ENCODE measurements at regions not wholly inside any gene's neighbourhood (a gene's known extent, or its start where the extent isn't known, plus 50 kb on each side); places are given as distances from the start of the nearest gene placed in this dataset.
"Not testable (repeated sequence)": the region's sequence is repeated elsewhere in the genome, so short reads cannot be mapped to it uniquely, and the experiment has no call there.

DNA sequence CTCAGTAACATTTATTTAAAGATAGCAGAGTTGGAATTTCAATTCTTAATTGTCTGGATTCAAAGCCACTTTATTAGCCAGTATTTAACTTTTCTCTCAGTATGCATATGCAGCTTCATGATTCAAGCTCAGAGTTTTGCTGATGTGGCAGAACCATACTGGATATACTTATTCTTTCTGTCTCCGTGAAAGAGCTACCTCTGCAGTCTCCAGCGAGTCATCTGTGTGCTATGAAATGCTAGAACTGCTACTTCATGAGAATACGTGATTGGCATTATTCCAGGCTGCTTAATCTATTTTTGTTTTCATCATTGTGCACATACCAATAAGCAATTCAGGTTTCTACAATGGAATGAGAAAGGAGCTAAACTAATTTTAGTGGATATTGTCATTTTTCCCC, 743.7 kb downstream of the C4orf33 start:
- no peaks in the 10 kb centered on the region for H3K9me3 ChIP-seq (ENCODE audit: control insufficient read depth, low read depth, low read length)
- H3K4me1 ChIP-seq (ENCODE audit: control insufficient read depth, insufficient read depth, low read length), result no peaks in the 10 kb centered on the region
- DNase-seq, result no peak
- no peaks in the 10 kb centered on the region for H3K27me3 ChIP-seq (ENCODE audit: control insufficient read depth, insufficient read depth, low read length)
- H3K27ac ChIP-seq (ENCODE audit: low read length), result no peak overlapping the region
- no CpG with 5 or more reads among the region's 3 CpGs for WGBS (ENCODE audit: insufficient coverage, low lambda C conversion rate)
- no peak overlapping the region for H3K4me3 ChIP-seq (ENCODE audit: low read length)
- H3K36me3 ChIP-seq (ENCODE audit: control insufficient read depth, insufficient read depth, low read length), result no peaks in the 10 kb centered on the region

DNA sequence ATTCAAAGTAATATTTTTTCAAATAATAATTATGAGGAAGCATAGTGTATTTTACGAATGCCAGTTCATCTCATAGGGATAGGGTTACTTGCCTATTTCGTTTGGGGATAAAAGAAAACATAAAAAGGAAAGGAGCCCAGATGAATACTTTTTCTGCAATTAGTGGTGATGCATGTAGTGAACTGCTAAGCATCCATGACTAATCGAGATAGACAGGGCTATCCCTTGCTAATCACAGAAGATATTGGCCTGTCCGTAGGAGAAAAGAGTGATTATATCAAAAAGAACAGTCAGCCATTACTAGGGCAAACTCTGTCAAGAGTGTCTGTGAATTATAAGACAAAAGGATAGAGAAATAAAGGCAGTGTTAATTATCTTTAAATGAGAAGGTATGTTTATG, 746.1 kb downstream of the C4orf33 start:
- Histone ChIP-seq H3K27ac (ENCODE audit: low read length) (no peak overlapping the region), H3K4me3 (ENCODE audit: low read length) (no peak overlapping the region), H3K9me3 (ENCODE audit: control insufficient read depth, low read depth, low read length) (no peaks in the 10 kb centered on the region), H3K36me3 (ENCODE audit: control insufficient read depth, insufficient read depth, low read length) (no peaks in the 10 kb centered on the region), H3K27me3 (ENCODE audit: control insufficient read depth, insufficient read depth, low read length) (no peaks in the 10 kb centered on the region), H3K4me1 (ENCODE audit: control insufficient read depth, insufficient read depth, low read length) (no peaks in the 10 kb centered on the region)
- no peak for DNase-seq
- 91% methylated on average over 2 of the region's 4 CpGs for WGBS (ENCODE audit: insufficient coverage, low lambda C conversion rate)

DNA sequence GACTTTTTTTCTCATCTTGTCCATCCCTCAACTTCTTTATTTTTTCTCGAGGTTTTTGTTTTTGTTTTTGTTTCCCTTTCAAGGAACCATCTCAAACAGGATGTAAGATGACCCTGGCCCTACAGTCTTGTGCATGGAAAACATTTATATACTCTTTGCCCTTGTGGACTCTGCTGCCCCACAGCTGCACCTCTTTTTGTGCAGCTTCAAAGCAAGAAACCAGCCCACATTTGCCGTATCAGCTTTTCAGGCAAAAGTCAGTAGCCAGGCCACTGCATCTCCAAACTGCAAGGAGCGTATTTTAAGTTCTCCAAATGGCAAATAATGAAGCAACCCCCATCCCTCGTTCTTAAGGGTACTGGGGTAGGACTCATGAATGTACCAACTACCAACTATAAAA, 756.5 kb downstream of the C4orf33 start:
- no peaks in the 10 kb centered on the region for H3K27me3 ChIP-seq (ENCODE audit: control insufficient read depth, insufficient read depth, low read length)
- no peak overlapping the region for H3K27ac ChIP-seq (ENCODE audit: low read length)
- H3K36me3 ChIP-seq (ENCODE audit: control insufficient read depth, insufficient read depth, low read length), result no peaks in the 10 kb centered on the region
- WGBS (ENCODE audit: insufficient coverage, low lambda C conversion rate), result 80% methylated on average over 1 of the region's 4 CpGs
- H3K4me1 ChIP-seq (ENCODE audit: control insufficient read depth, insufficient read depth, low read length), result no peaks in the 10 kb centered on the region
- no peak for DNase-seq
- H3K9me3 ChIP-seq (ENCODE audit: control insufficient read depth, low read depth, low read length), result no peaks in the 10 kb centered on the region
- no peak overlapping the region for H3K4me3 ChIP-seq (ENCODE audit: low read length)

DNA sequence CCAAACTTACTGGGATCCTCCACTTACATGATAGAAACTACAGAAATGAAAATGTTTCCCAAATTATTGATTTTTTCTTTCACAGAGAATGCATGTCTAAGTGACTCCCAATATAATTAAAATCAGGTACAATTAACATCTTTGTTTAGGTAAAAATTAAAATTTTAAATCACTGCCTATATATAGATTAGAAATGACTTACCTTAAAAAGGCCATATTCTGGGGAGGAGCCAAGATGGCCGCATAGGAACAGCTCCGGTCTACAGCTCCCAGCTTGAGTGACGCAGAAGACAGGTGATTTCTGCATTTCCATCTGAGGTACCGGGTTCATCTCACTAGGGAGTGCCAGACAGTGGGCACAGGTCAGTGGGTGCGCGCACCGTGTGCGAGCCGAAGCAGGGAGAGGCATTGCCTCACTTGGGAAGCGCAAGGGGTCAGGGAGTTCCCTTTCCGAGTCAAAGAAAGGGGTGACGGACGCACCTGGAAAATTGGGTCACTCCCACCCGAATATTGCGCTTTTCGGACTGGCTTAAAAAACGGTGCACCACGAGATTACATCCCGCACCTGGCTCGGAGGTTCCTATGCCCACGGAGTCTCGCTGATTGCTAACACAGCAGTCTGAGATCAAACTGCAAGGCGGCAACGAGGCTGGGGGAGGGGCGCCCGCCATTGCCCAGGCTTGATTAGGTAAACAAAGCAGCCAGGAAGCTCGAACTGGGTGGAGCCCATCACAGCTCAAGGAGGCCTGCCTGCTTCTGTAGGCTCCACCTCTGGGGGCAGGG, 757.9 kb downstream of the C4orf33 start:
- not testable (repeated sequence) for DNase-seq; H3K36me3 ChIP-seq (ENCODE audit: control insufficient read depth, insufficient read depth, low read length); H3K27ac ChIP-seq (ENCODE audit: low read length); H3K4me3 ChIP-seq (ENCODE audit: low read length); H3K27me3 ChIP-seq (ENCODE audit: control insufficient read depth, insufficient read depth, low read length); H3K4me1 ChIP-seq (ENCODE audit: control insufficient read depth, insufficient read depth, low read length); H3K9me3 ChIP-seq (ENCODE audit: control insufficient read depth, low read depth, low read length)
- no CpG with 5 or more reads among the region's 27 CpGs for WGBS (ENCODE audit: insufficient coverage, low lambda C conversion rate)

DNA sequence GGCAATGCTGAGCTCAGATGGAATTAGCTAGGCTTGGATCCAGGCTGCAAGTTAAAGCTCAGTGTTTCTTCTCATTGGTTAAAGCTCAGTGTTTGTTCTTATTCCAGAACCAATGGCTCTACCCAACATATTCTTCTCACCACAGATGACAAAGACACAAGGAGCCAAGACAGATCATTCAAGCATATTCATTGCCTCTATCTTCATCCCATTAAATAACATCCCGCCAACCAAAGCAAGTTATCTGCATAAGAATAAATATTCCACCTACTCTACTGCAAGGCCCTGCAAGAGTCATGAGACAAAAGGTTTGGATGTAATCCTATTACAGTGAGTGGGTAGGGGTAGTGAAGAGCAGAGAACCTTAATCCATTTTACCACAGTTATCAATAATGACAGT, 766.5 kb downstream of the C4orf33 start:
- WGBS (ENCODE audit: insufficient coverage, low lambda C conversion rate), result 100% methylated on average over 1 of the region's 1 CpG
- H3K4me3 ChIP-seq (ENCODE audit: low read length), result no peak overlapping the region

DNA sequence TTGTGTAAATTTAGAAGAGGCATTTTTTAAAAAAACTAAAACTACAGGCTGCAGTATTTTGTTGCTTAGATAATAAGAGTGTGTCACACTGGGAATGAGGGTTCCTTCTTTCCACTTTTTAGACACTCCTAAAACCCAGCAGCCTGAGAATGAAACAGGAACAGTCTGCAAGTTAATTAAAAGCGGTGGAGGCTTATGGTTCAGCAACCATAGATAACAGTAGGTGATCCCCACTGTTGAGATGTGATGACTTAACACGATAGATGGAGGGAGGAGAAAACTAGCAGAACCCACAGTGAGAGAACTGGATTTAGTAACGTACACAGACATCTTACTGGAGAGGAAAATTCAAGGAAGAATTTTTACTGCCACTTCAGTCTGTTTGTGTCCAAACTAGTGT, 767.3 kb downstream of the C4orf33 start:
- 0% methylated on average over 1 of the region's 3 CpGs for WGBS (ENCODE audit: insufficient coverage, low lambda C conversion rate)
- H3K27me3 ChIP-seq (ENCODE audit: control insufficient read depth, insufficient read depth, low read length), result no peaks in the 10 kb centered on the region

More for the DNA sequence above, 766.5 kb downstream of the C4orf33 start:
- no peak overlapping the region for H3K27ac ChIP-seq (ENCODE audit: low read length)
- H3K27me3 ChIP-seq (ENCODE audit: control insufficient read depth, insufficient read depth, low read length), result no peaks in the 10 kb centered on the region
- no peaks in the 10 kb centered on the region for H3K4me1 ChIP-seq (ENCODE audit: control insufficient read depth, insufficient read depth, low read length)
- no peaks in the 10 kb centered on the region for H3K9me3 ChIP-seq (ENCODE audit: control insufficient read depth, low read depth, low read length)
- DNase-seq, result no peak
- no peaks in the 10 kb centered on the region for H3K36me3 ChIP-seq (ENCODE audit: control insufficient read depth, insufficient read depth, low read length)

DNA sequence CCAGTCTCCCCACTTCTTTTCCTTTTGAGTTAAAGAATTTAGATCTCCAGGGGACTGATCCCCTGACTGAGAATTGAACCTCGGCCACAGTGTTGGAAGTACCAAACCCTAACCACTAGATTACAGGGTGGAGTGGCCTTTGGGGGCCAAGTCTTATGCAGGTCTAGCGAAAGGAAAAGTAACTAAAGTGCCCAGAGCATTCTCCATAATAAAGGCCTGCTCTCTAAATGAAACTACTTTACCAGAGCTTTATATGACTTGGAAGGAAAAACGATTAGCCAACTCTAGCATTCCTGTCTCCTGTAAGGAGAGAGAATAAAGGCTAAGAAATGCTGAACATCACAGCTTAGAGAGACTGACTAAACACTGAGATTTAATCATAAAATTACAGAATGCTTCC, 788.0 kb downstream of the C4orf33 start:
- Histone ChIP-seq H3K27ac (ENCODE audit: low read length) (no peak overlapping the region), H3K4me3 (ENCODE audit: low read length) (no peak overlapping the region), H3K36me3 (ENCODE audit: control insufficient read depth, insufficient read depth, low read length) (no peaks in the 10 kb centered on the region), H3K9me3 (ENCODE audit: control insufficient read depth, low read depth, low read length) (no peaks in the 10 kb centered on the region), H3K27me3 (ENCODE audit: control insufficient read depth, insufficient read depth, low read length) (no peaks in the 10 kb centered on the region), H3K4me1 (ENCODE audit: control insufficient read depth, insufficient read depth, low read length) (no peaks in the 10 kb centered on the region)
- WGBS (ENCODE audit: insufficient coverage, low lambda C conversion rate), result 80% methylated on average over 2 of the region's 3 CpGs
- no peak for DNase-seq

More for the DNA sequence above, 767.3 kb downstream of the C4orf33 start:
- H3K9me3 ChIP-seq (ENCODE audit: control insufficient read depth, low read depth, low read length), result no peaks in the 10 kb centered on the region
- no peaks in the 10 kb centered on the region for H3K36me3 ChIP-seq (ENCODE audit: control insufficient read depth, insufficient read depth, low read length)
- H3K4me1 ChIP-seq (ENCODE audit: control insufficient read depth, insufficient read depth, low read length), result no peaks in the 10 kb centered on the region
- no peak overlapping the region for H3K27ac ChIP-seq (ENCODE audit: low read length)
- no peak overlapping the region for H3K4me3 ChIP-seq (ENCODE audit: low read length)
- DNase-seq, result no peak

DNA sequence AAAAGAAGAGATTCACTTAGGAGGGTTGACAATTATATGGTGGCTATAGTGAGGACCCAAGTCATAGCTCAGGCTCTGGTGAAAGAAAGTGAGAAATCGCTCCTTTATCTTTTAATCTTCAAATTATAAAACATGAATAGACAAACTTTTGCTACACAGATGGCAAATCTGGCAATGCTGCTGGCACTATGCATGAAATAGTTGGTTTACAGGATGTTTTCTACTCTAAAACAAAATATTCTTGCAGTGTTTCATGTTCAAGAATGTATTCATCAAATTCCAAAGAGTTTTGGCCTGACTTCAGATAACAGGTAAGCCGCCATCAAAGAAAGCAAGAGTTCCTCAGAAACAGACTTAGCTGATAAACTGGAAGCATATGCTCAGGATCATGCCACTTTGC, 801.2 kb downstream of the C4orf33 start:
- WGBS (ENCODE audit: insufficient coverage, low lambda C conversion rate), result 79% methylated on average over 2 of the region's 2 CpGs
- H3K4me3 ChIP-seq (ENCODE audit: low read length), result no peak overlapping the region
- DNase-seq, result no peak
- no peaks in the 10 kb centered on the region for H3K4me1 ChIP-seq (ENCODE audit: control insufficient read depth, insufficient read depth, low read length)
- H3K27ac ChIP-seq (ENCODE audit: low read length), result no peak overlapping the region
- H3K36me3 ChIP-seq (ENCODE audit: control insufficient read depth, insufficient read depth, low read length), result no peaks in the 10 kb centered on the region
- no peaks in the 10 kb centered on the region for H3K27me3 ChIP-seq (ENCODE audit: control insufficient read depth, insufficient read depth, low read length)
- H3K9me3 ChIP-seq (ENCODE audit: control insufficient read depth, low read depth, low read length), result no peaks in the 10 kb centered on the region

DNA sequence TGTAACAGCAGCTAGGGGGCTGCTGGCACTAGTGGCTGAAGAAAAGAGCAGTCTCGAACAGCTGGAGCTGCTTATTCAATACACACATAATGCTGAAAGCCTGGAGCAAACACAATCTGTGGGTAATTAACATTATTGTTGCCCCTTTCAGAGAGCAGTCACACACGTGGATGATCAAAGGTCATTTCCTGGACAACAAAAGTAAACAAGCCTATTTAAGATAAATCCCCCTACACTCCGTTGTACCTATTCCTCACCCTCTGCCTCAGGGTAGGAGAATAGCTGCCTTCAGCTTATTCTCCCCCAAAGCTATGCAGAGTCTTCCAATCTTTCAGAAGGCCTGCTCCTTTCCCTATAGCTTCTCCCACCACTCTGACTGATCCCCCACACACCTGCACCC, 803.9 kb downstream of the C4orf33 start:
- no peak overlapping the region for H3K4me3 ChIP-seq (ENCODE audit: low read length)
- H3K4me1 ChIP-seq (ENCODE audit: control insufficient read depth, insufficient read depth, low read length), result no peaks in the 10 kb centered on the region
- peak in 1 of 2 donors; percentile 10 for DNase-seq
- H3K36me3 ChIP-seq (ENCODE audit: control insufficient read depth, insufficient read depth, low read length), result no peaks in the 10 kb centered on the region
- H3K9me3 ChIP-seq (ENCODE audit: control insufficient read depth, low read depth, low read length), result no peaks in the 10 kb centered on the region
- no peak overlapping the region for H3K27ac ChIP-seq (ENCODE audit: low read length)
- no CpG with 5 or more reads among the region's 3 CpGs for WGBS (ENCODE audit: insufficient coverage, low lambda C conversion rate)
- no peaks in the 10 kb centered on the region for H3K27me3 ChIP-seq (ENCODE audit: control insufficient read depth, insufficient read depth, low read length)

DNA sequence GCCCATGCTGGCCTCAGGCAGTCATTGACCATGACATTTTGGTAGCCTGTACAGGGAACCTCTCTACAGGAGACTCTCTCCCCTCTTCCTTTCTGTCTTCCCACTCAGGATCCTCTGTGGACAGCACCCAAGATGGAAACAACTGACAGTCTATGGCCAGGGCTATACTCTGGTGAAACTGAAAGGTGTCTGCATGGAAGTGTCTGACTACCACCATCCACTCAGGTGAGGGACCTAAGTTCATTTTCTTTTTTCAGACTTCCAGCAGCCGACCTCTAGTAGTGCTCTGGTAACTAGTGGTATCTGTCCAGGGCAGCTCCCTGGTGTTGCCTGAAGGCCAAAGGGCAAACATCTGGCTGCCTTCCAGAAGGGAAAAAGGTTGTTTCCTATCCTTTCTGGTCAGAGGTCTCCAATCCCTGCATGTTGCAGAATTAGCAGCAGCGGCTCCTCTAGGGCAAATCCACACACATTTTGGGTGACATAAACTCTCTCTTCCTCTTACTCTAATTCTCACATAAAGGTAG, 804.5 kb downstream of the C4orf33 start:
- H3K27ac ChIP-seq (ENCODE audit: low read length), result no peak overlapping the region
- H3K36me3 ChIP-seq (ENCODE audit: control insufficient read depth, insufficient read depth, low read length), result no peaks in the 10 kb centered on the region
- no peaks in the 10 kb centered on the region for H3K4me1 ChIP-seq (ENCODE audit: control insufficient read depth, insufficient read depth, low read length)
- no peak overlapping the region for H3K4me3 ChIP-seq (ENCODE audit: low read length)
- no peaks in the 10 kb centered on the region for H3K9me3 ChIP-seq (ENCODE audit: control insufficient read depth, low read depth, low read length)
- WGBS (ENCODE audit: insufficient coverage, low lambda C conversion rate), result no CpG with 5 or more reads among the region's 2 CpGs
- DNase-seq, result no peak
- no peaks in the 10 kb centered on the region for H3K27me3 ChIP-seq (ENCODE audit: control insufficient read depth, insufficient read depth, low read length)

DNA sequence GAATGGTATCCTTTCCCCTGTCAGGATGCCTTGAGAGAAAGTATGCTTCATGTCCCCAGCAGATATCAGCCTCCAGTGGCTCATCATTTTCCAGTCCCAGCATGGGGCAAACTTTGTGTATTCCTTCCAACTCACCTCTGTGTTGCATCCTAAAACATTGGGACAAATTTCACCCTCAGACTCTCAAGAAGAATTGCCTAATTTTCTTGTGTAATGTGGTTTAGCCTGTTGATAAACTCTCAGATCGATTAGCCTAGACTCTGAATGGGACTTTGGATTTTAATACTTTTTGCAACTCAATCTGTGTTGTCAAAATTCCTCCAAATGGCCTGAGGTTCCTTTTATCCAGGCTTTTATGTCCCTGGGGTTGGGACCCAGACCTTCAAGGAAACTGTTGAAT, 805.3 kb downstream of the C4orf33 start:
- H3K36me3 ChIP-seq (ENCODE audit: control insufficient read depth, insufficient read depth, low read length), result no peaks in the 10 kb centered on the region
- no peaks in the 10 kb centered on the region for H3K9me3 ChIP-seq (ENCODE audit: control insufficient read depth, low read depth, low read length)
- H3K4me1 ChIP-seq (ENCODE audit: control insufficient read depth, insufficient read depth, low read length), result no peaks in the 10 kb centered on the region
- H3K27ac ChIP-seq (ENCODE audit: low read length), result no peak overlapping the region
- no peak for DNase-seq
- no peaks in the 10 kb centered on the region for H3K27me3 ChIP-seq (ENCODE audit: control insufficient read depth, insufficient read depth, low read length)
- no CpG with 5 or more reads among the region's 1 CpG for WGBS (ENCODE audit: insufficient coverage, low lambda C conversion rate)
- no peak overlapping the region for H3K4me3 ChIP-seq (ENCODE audit: low read length)
